NCI-H524 (cell line): ENCODE measurements at regions not wholly inside any gene's neighbourhood (a gene's known extent, or its start where the extent isn't known, plus 50 kb on each side); places are given as distances from the start of the nearest gene placed in this dataset.

Source experiments
- DNase-seq, 2 experiments: peaks; one replicate each; lab custom pipeline; 2025; lab: John Stamatoyannopoulos, UW

DNA sequence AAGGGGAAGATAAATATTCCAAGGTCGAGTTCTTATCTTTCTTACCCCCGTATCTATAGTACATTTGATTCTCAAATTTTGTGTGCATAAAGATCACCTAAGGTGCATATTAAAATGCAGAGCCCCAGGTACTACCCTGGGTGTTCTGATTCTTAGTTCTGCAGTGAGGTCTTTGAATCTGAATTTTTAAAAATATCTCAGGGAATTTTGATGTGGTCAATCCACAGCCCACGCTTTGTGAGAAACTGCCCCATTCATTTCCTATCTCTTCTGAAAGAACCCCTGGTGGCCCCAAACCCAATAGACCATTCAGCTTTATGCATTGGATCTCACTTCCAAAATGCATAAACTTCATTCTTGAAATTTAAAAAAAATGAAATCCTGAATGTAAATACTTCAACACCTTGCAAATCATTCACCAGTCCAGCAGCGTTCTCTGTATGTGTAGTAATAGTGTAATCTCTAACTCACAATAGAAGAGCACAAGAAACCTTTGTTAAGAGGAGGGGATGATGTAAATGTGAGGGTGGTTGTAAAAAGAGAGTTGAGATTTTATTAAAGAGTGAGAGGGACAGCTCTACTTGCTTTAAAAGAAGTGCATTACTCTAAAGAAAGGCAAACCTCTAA lies 108.8 kb upstream of the ZP4 start:
- DNase-seq = no peak

DNA sequence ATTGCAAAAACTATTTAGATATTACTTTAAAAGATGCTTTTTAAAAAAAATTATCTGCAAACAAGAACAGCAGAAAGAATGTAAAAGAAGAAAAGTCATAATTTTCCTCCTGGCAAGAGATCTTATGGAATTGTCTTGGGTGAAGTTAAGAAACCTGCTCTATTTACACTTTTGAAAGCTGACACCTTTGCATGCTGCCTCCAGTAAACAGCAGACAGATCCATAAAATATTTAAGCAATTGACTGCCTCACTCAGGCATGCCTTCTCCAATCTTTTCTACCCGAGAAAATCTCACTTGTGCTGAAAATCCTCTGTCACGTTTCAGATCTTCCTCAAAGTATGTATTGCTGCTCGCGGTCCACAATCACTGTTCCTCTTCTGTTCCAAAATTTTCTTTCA lies 107.9 kb upstream of the ZP4 start:
- DNase-seq = no peak

GRCh38 chr1:237983496-237983895 lies 92.8 kb upstream of the ZP4 start:
- DNase-seq = no peak

DNA sequence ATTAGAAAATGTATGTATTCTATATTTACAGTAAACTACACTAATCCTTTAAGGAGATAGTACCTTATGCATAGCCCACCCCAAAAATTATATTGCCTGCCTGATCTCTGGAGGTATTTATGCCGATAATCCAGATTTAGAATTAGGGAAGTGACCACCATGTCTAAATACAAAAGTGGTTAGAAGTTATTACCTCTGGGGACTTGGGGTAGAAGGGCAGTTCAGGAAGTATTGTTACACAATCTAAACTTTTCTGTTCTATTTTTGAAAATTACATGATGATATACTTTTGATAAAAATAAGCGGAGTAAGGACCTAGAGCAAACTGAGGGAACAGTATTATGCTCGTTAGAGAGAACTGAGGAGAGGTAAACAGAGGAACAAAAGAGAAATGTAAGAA lies 90.5 kb upstream of the ZP4 start:
- DNase-seq = no peak

GRCh38 chr1:237976331-237976730 lies 85.6 kb upstream of the ZP4 start:
- no peak for DNase-seq

DNA sequence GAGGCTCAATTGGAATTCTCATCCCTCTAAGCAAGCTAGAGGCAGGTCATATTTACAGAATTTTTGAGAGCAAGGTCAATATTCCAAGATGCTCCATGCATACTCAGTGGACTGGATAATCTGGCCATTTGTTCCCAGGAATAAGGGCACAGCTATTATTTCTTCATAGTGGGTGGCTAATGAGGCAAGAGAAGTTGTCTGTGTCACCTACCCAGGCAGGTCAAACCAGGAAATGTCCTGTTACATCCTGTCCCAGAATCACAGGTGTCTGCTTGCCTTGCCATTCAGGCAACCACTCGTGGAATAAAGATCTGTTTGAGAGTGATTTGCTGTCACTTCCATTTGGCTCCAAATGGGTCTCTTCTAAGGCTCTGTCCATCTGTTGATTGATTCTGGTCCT lies 85.2 kb upstream of the ZP4 start:
- no peak for DNase-seq

DNA sequence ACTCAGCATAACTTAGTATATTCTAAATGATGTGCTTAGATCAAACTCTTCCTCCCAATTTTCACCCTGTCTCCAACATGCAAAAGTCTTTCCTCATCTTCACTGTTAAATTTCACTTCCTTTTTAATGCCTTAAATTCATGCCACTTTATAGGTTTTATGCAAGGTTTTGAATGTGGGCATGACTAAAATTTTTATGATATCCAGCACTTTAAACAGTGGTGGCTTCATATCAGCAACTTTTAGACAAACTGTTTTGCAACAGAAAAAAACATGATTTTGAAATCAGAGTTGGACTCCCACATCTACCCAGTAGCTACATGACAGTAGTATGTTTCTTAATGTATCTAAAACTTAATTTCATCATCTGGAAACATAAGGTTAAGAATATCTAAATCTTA lies 84.7 kb upstream of the ZP4 start:
- no peak for DNase-seq

GRCh38 chr1:237972186-237972585 lies 81.5 kb upstream of the ZP4 start:
- DNase-seq = no peak

GRCh38 chr1:237962985-237963384 lies 72.3 kb upstream of the ZP4 start:
- no peak for DNase-seq

- no peak for DNase-seq
Observed at GRCh38 chr1:237961754-237962153, 71.0 kb upstream of the ZP4 start.

DNA sequence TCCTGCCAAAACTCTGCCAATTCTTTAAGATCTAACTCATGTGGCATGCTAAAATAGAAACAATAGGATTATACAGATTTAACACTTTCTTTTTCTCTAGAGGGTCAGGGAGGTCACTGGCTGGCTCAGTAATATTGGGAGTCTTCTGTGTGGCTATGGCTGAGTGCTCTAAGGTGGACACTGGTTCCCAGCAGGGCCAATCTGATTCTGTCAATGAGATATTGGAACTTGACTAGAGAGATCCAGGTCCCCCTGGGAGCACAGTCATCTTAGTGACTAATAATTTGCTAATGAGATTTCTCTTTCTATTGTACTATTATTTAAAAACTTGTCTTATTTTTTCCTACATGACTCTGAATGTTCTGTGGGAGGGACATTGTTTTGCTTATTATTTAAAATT lies 69.1 kb upstream of the ZP4 start:
- no peak for DNase-seq

GRCh38 chr1:237953238-237953637 lies 62.5 kb upstream of the ZP4 start:
- peak in 1 of 2 experiments; percentile 9 for DNase-seq
